AG10803 (cell line): ENCODE measurements at regions not wholly inside any gene's neighbourhood (a gene's known extent, or its start where the extent isn't known, plus 50 kb on each side); places are given as distances from the start of the nearest gene placed in this dataset.
A peak's percentile ranks its signal among the peaks of the same experiment; 100 is the strongest.
"Not testable (repeated sequence)": the region's sequence is repeated elsewhere in the genome, so short reads cannot be mapped to it uniquely, and the experiment has no call there.

Experiments used
- DNase-seq: peaks from one replicate; pipeline ENCODE4 v3.0.0; 2010; ENCODE audit warnings: low read depth
- H3K4me3 ChIP-seq: 2 replicates; pipeline ENCODE4 v1.5.1; 2011; ENCODE audit warnings: mild to moderate bottlenecking, low read length, control low read depth
- TF ChIP-seq, protein P1 (sequence below): conservative IDR thresholded peaks from 2 replicates; pipeline ENCODE4 v1.5.1; 2011; ENCODE audit warnings: mild to moderate bottlenecking, low read length, control low read depth, inconsistent platforms

GRCh38 chr6:130717657-130718056, 109.5 kb upstream of the SMLR1 start:
- DNase-seq: peak; percentile 44
- H3K4me3 ChIP-seq: no peak overlapping the region
- TF ChIP-seq, protein P1, sequence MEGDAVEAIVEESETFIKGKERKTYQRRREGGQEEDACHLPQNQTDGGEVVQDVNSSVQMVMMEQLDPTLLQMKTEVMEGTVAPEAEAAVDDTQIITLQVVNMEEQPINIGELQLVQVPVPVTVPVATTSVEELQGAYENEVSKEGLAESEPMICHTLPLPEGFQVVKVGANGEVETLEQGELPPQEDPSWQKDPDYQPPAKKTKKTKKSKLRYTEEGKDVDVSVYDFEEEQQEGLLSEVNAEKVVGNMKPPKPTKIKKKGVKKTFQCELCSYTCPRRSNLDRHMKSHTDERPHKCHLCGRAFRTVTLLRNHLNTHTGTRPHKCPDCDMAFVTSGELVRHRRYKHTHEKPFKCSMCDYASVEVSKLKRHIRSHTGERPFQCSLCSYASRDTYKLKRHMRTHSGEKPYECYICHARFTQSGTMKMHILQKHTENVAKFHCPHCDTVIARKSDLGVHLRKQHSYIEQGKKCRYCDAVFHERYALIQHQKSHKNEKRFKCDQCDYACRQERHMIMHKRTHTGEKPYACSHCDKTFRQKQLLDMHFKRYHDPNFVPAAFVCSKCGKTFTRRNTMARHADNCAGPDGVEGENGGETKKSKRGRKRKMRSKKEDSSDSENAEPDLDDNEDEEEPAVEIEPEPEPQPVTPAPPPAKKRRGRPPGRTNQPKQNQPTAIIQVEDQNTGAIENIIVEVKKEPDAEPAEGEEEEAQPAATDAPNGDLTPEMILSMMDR: no peak

DNA sequence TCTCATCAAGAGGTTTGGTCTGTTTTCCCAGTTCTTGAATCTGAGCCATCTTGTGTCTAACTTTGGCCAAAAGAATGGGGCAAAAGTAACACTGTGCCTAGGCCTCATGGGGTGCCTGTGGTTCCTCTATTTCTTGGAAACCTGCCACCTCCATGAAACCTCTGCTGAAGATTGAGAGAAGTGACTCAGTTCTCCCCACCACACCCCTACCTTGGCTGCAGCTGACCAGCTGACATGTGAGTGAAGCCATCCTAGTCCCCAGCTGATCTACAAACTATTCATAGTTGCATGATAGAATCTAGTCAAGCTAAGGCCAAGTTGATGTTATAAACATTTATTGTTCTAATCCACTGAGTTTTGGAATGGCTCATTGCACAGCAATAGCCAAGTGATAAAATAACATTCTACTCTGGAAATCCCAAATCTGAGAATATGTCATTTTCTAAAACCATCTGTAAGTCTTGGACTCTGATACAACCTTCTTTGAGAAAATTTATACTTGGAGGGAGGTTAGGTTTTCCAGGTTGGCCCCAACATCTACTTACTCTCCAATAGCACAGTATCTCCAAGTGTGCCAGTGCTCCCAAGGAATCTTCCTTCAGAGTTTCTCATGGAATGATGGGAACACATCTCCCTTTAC, 107.0 kb upstream of the SMLR1 start:
- TF ChIP-seq, protein P1: no peak
- no peak for DNase-seq
- no peak overlapping the region for H3K4me3 ChIP-seq

DNA sequence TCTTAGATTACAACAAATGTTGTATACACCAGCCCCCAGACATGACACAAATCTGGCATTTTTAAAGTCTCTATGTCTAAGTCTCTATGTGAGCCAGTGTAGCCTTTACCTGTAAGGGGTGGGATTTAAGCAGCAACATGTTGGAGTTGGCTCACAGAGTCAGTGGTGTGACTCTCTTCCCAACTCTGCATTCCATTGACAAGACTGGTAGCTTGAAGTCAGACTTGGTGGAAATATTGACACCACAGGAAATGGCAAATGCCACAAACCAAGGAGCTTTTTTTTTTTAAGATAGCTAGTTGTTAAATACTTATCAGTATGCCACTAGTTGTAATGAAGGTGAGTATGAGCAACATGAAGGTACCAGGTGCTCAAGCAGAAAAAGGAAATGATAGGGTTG, 103.1 kb upstream of the SMLR1 start:
- H3K4me3 ChIP-seq: no peak overlapping the region
- DNase-seq: no peak
- TF ChIP-seq, protein P1: no peak

GRCh38 chr6:130725551-130725950, 101.7 kb upstream of the SMLR1 start:
- H3K4me3 ChIP-seq: no peak overlapping the region
- DNase-seq: no peak
- TF ChIP-seq, protein P1: no peak

DNA sequence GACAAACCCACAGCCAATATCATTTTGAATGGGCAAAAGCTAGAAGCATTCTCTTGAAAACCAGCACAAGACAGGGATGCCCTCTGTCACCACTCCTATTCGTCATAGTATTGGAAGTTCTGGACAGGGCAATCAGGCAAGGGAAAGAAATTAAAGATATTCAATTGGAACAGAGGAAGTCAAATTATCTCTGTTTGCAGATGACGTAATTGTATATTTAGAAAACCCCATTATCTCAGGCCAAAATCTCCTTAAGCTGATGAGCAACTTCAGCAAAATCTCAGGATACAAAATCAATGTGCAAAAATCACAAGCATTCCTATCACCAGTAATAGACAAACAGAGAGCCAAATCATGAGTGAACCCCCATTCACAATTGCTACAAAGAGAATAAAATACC, 99.1 kb upstream of the SMLR1 start:
- not testable (repeated sequence) for H3K4me3 ChIP-seq, DNase-seq

DNA sequence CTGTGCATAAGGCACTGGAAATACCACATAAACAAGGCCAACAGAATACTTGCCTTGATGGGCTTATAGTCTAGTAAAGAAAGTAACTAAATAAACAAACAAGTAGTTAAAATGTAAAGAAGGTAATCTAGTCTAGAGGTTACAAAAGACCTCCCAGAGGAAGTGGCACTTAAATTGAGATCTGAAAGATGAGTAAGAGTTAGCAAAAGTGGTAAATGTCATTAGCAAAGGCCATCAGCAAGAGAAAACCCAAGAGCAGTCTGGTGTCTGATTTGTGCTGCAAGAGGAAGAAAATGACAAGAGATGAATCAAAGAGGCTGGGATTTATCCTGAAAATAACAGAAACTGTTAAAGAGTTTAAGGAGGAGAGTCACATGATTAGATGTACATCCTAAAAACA, 96.6 kb upstream of the SMLR1 start:
- no peak overlapping the region for H3K4me3 ChIP-seq
- DNase-seq: no peak
- TF ChIP-seq, protein P1: no peak

GRCh38 chr6:130734161-130734560, 93.0 kb upstream of the SMLR1 start:
- TF ChIP-seq, protein P1: no peak
- no peak overlapping the region for H3K4me3 ChIP-seq
- no peak for DNase-seq

- no peak overlapping the region for H3K4me3 ChIP-seq
- TF ChIP-seq, protein P1: no peak
- no peak for DNase-seq
These were observed 86.9 kb upstream of the SMLR1 start for GRCh38 chr6:130740308-130740707.
